Right renal cortex interstitium (tissue), 3 donors: ENCODE measurements at regions not wholly inside any gene's neighbourhood (a gene's known extent, or its start where the extent isn't known, plus 50 kb on each side); places are given as distances from the start of the nearest gene placed in this dataset.
A peak's percentile ranks its signal among the peaks of the same experiment; 100 is the strongest.
"Not testable (repeated sequence)": the region's sequence is repeated elsewhere in the genome, so short reads cannot be mapped to it uniquely, and the experiment has no call there.

Experiments
- DNase-seq, 3 donors: peaks; one replicate each; pipeline ENCODE4 v3.0.0-alpha.2; 2013; ENCODE audit warnings: low read depth in 3 of 3, low spot score in 2 of 3

GRCh38 chr13:66154354-66154753, 1075.8 kb downstream of the PCDH9 start:
- no peak for DNase-seq

- no peak for DNase-seq
These were observed 1077.5 kb downstream of the PCDH9 start for GRCh38 chr13:66152596-66152995.

- not testable (repeated sequence) for DNase-seq
These were observed 1085.8 kb downstream of the PCDH9 start for GRCh38 chr13:66144357-66144756.

- no peak for DNase-seq
These were observed 1090.4 kb downstream of the PCDH9 start for GRCh38 chr13:66139701-66140100.

- DNase-seq, result no peak
These were observed 1090.9 kb downstream of the PCDH9 start for GRCh38 chr13:66139250-66139649.

GRCh38 chr13:66138172-66138811, 1091.8 kb downstream of the PCDH9 start:
- no peak for DNase-seq

GRCh38 chr13:66137384-66137783, 1092.8 kb downstream of the PCDH9 start:
- DNase-seq, result no peak

- no peak for DNase-seq
These were observed 1101.4 kb downstream of the PCDH9 start for GRCh38 chr13:66128692-66129269.

- no peak for DNase-seq
These were observed 1101.9 kb downstream of the PCDH9 start for GRCh38 chr13:66128201-66128600.

GRCh38 chr13:66117563-66117962, 1112.6 kb downstream of the PCDH9 start:
- DNase-seq, result no peak

GRCh38 chr13:66113882-66114526, 1116.1 kb downstream of the PCDH9 start:
- DNase-seq, result no peak

- no peak for DNase-seq
These were observed 1118.5 kb downstream of the PCDH9 start for GRCh38 chr13:66111628-66112027.

GRCh38 chr13:66106246-66106645, 1123.9 kb downstream of the PCDH9 start:
- DNase-seq, result no peak

- DNase-seq, result no peak
These were observed 1127.3 kb downstream of the PCDH9 start for GRCh38 chr13:66102864-66103263.

GRCh38 chr13:66099825-66100224, 1130.3 kb downstream of the PCDH9 start:
- DNase-seq, result no peak

GRCh38 chr13:66098931-66099628, 1131.1 kb downstream of the PCDH9 start:
- no peak for DNase-seq

GRCh38 chr13:66089711-66090110, 1140.4 kb downstream of the PCDH9 start:
- no peak for DNase-seq

GRCh38 chr13:66087269-66087710, 1142.8 kb downstream of the PCDH9 start:
- peak; percentile 40 to 52 (median 41) for DNase-seq

GRCh38 chr13:66077132-66077689, 1152.9 kb downstream of the PCDH9 start:
- DNase-seq, result no peak

GRCh38 chr13:66076417-66076816, 1153.7 kb downstream of the PCDH9 start:
- DNase-seq, result no peak

- no peak for DNase-seq
These were observed 1156.0 kb downstream of the PCDH9 start for GRCh38 chr13:66074018-66074615.
